Upper lobe of left lung (tissue), 4 donors: ENCODE measurements at regions not wholly inside any gene's neighbourhood (a gene's known extent, or its start where the extent isn't known, plus 50 kb on each side); places are given as distances from the start of the nearest gene placed in this dataset.

Experiments used
- POLR2A ChIP-seq, 4 donors: fragments of 450-650 bp; IDR thresholded peaks; one replicate each; pipeline ENCODE4 v1.5.1; 2016 to 2017; ENCODE audit warnings: antibody characterized with exemption in 4 of 4, mild to moderate bottlenecking in 2 of 4
- POLR2AphosphoS5 ChIP-seq, 2 donors: sonication (generic); formaldehyde crosslinking; IDR thresholded peaks; one replicate each; pipeline ENCODE4 v1.5.1; 2017; ENCODE audit warnings: antibody characterized with exemption in 2 of 2
- TF ChIP-seq, protein P1 (sequence below), 6 experiments: fragments of 450-650 bp in 4 of 6; fragments of 200-600 bp in 2 of 6; sonication (generic) in 2 of 6; IDR thresholded peaks; one replicate each; pipeline ENCODE4 v1.5.1; 2016 to 2019; ENCODE audit warnings: antibody characterized with exemption in 6 of 6

DNA sequence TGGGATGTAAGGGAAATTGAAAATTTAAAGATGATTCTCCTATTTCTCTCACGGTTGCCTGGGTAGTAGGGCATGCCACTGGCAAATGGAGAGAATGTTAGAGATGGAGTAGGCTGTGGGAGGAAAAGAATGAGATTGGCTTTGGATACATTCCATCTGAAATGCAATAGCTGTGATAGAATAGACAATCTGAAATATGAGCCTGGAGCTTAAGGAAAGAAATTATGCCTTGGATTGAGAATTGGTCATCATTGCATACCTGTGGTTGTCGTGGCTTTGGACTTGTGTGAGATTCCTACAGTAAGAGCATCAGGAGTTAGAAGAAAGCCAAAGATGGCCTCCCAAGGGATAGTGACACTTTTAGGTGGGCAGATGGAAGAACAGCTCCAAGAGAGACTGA is 305.1 kb upstream of the SLC10A2 start:
- TF ChIP-seq, protein P1, sequence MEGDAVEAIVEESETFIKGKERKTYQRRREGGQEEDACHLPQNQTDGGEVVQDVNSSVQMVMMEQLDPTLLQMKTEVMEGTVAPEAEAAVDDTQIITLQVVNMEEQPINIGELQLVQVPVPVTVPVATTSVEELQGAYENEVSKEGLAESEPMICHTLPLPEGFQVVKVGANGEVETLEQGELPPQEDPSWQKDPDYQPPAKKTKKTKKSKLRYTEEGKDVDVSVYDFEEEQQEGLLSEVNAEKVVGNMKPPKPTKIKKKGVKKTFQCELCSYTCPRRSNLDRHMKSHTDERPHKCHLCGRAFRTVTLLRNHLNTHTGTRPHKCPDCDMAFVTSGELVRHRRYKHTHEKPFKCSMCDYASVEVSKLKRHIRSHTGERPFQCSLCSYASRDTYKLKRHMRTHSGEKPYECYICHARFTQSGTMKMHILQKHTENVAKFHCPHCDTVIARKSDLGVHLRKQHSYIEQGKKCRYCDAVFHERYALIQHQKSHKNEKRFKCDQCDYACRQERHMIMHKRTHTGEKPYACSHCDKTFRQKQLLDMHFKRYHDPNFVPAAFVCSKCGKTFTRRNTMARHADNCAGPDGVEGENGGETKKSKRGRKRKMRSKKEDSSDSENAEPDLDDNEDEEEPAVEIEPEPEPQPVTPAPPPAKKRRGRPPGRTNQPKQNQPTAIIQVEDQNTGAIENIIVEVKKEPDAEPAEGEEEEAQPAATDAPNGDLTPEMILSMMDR (IDR thresholded peaks at IDR 0.05) = no peak
- TF ChIP-seq POLR2AphosphoS5 (IDR thresholded peaks at IDR 0.05) = no peak
- TF ChIP-seq POLR2A (IDR thresholded peaks at IDR 0.05) = no peak
